ENCODE measurements at regions not wholly inside any gene's neighbourhood (a gene's known extent, or its start where the extent isn't known, plus 50 kb on each side); places are given as distances from the start of the nearest gene placed in this dataset.
A peak's percentile ranks its signal among the peaks of the same experiment; 100 is the strongest.
"Not testable (repeated sequence)": the region's sequence is repeated elsewhere in the genome, so short reads cannot be mapped to it uniquely, and the experiment has no call there.

GRCh38 chr1:191707288-191707687 lies 451.0 kb upstream of the RGS18 start:
- H3K4me3 ChIP-seq = no peak overlapping the region
- H3K9me3 ChIP-seq = no peaks in the 10 kb centered on the region
- TF ChIP-seq CTCF (IDR thresholded peaks at IDR 0.05) = no peak
- TF ChIP-seq POLR2A (IDR thresholded peaks at IDR 0.05) = no peak
- TF ChIP-seq POLR2AphosphoS5 (IDR thresholded peaks at IDR 0.05) = no peak
- TF ChIP-seq EP300 (IDR thresholded peaks at IDR 0.05) = no peak
- ATAC-seq (ENCODE audit: low FRiP score in 2 of 2) (no peak), DNase-seq (no peak)
- no peak overlapping the region for H3K27ac ChIP-seq
- no peaks in the 10 kb centered on the region for H3K4me1 ChIP-seq
- WGBS, 2 donors = 76 to 80% methylated on average over 2 of the region's 2 CpGs
- no peaks in the 10 kb centered on the region for H3K36me3 ChIP-seq
- H3K27me3 ChIP-seq = no peaks in the 10 kb centered on the region

GRCh38 chr1:191709215-191709614 lies 449.0 kb upstream of the RGS18 start:
- no peak overlapping the region for H3K27ac ChIP-seq
- H3K36me3 ChIP-seq = no peaks in the 10 kb centered on the region
- WGBS, 2 donors = 55 to 71% methylated on average over 2 of the region's 2 CpGs
- no peaks in the 10 kb centered on the region for H3K27me3 ChIP-seq
- ATAC-seq (ENCODE audit: low FRiP score in 2 of 2) (no peak), DNase-seq (no peak)
- no peak overlapping the region for H3K4me3 ChIP-seq
- H3K4me1 ChIP-seq = no peaks in the 10 kb centered on the region
- TF ChIP-seq CTCF (IDR thresholded peaks at IDR 0.05) = no peak
- TF ChIP-seq POLR2A (IDR thresholded peaks at IDR 0.05) = no peak
- no peak for TF ChIP-seq EP300 (IDR thresholded peaks at IDR 0.05)
- TF ChIP-seq POLR2AphosphoS5 (IDR thresholded peaks at IDR 0.05) = no peak
- no peaks in the 10 kb centered on the region for H3K9me3 ChIP-seq

GRCh38 chr1:191711961-191712360 lies 446.3 kb upstream of the RGS18 start:
- WGBS, 2 donors = 85 to 88% methylated on average over 6 of the region's 6 CpGs
- DNase-seq (no peak), ATAC-seq (ENCODE audit: low FRiP score in 2 of 2) (no peak)
- H3K4me3 ChIP-seq = no peak overlapping the region
- no peak for TF ChIP-seq EP300 (IDR thresholded peaks at IDR 0.05)
- TF ChIP-seq POLR2AphosphoS5 (IDR thresholded peaks at IDR 0.05) = no peak
- TF ChIP-seq CTCF (IDR thresholded peaks at IDR 0.05) = no peak
- no peak for TF ChIP-seq POLR2A (IDR thresholded peaks at IDR 0.05)
- no peaks in the 10 kb centered on the region for H3K9me3 ChIP-seq
- no peaks in the 10 kb centered on the region for H3K4me1 ChIP-seq
- no peaks in the 10 kb centered on the region for H3K36me3 ChIP-seq
- H3K27me3 ChIP-seq = no peaks in the 10 kb centered on the region
- no peak overlapping the region for H3K27ac ChIP-seq

- H3K4me3 ChIP-seq = no peak overlapping the region
- TF ChIP-seq EP300 (IDR thresholded peaks at IDR 0.05) (no peak), CTCF (IDR thresholded peaks at IDR 0.05) (no peak), POLR2AphosphoS5 (IDR thresholded peaks at IDR 0.05) (no peak), POLR2A (IDR thresholded peaks at IDR 0.05) (no peak)
Measured at GRCh38 chr1:191714845-191715244, 443.4 kb upstream of the RGS18 start.

GRCh38 chr1:191729742-191730141 lies 428.5 kb upstream of the RGS18 start:
- 66 to 68% methylated on average over 3 of the region's 3 CpGs for WGBS, 2 donors
- no peak overlapping the region for H3K27ac ChIP-seq
- no peak for DNase-seq
- H3K4me1 ChIP-seq = no peaks in the 10 kb centered on the region
- no peak for ATAC-seq (ENCODE audit: low FRiP score in 2 of 2)
- TF ChIP-seq POLR2A (IDR thresholded peaks at IDR 0.05) = no peak
- TF ChIP-seq EP300 (IDR thresholded peaks at IDR 0.05) = no peak
- TF ChIP-seq POLR2AphosphoS5 (IDR thresholded peaks at IDR 0.05) = no peak
- no peak for TF ChIP-seq CTCF (IDR thresholded peaks at IDR 0.05)
- no peaks in the 10 kb centered on the region for H3K36me3 ChIP-seq
- H3K9me3 ChIP-seq = peaks cover 0 to 6% (median 0%) of the 10 kb centered on the region in 4 donors
- no peaks in the 10 kb centered on the region for H3K27me3 ChIP-seq
- H3K4me3 ChIP-seq = no peak overlapping the region

More at GRCh38 chr1:191714845-191715244, 443.4 kb upstream of the RGS18 start:
- Histone ChIP-seq H3K4me1 (no peaks in the 10 kb centered on the region), H3K27me3 (no peaks in the 10 kb centered on the region), H3K9me3 (no peaks in the 10 kb centered on the region), H3K36me3 (no peaks in the 10 kb centered on the region), H3K27ac (no peak overlapping the region)
- whole genome bisulfite sequencing, 2 donors = 69 to 71% methylated on average over 2 of the region's 2 CpGs
- no peak for DNase-seq
- no peak for ATAC-seq (ENCODE audit: low FRiP score in 2 of 2)

GRCh38 chr1:191731608-191732302 lies 426.5 kb upstream of the RGS18 start:
- ATAC-seq (ENCODE audit: low FRiP score in 2 of 2); H3K27me3 ChIP-seq; H3K4me3 ChIP-seq; H3K27ac ChIP-seq; H3K4me1 ChIP-seq; H3K36me3 ChIP-seq; H3K9me3 ChIP-seq: not testable (repeated sequence)
- 94 to 97% methylated on average over 34 to 38 of the region's 49 CpGs for WGBS, 2 donors
- peak in 1 of 2 donors; percentile 70 for DNase-seq

Data from upper lobe of left lung (tissue), 6 donors.